IMR-90 (cell line): ENCODE measurements at regions not wholly inside any gene's neighbourhood (a gene's known extent, or its start where the extent isn't known, plus 50 kb on each side); places are given as distances from the start of the nearest gene placed in this dataset.

Source experiments
- ATAC-seq: fragments of 200-7000 bp; cut with Tn5 transposase; 2 replicates; pipeline ENCODE4 v1.9.1; 2020; ENCODE audit warnings: low read depth, mild to moderate bottlenecking, moderate library complexity
- BruUV-seq: library from RNA; stranded (reverse); fragments of 400-500 nt; replicated peaks from 2 replicates; lab custom pipeline; 2021; lab: Mats Ljungman, UMichigan
- CTCF ChIA-PET: fragments of 300-600 bp; formaldehyde crosslinking; extraction: SDS; loops from one replicate; lab custom pipeline; 2021; ENCODE audit warnings: antibody characterized with exemption; lab: Yijun Ruan, JAX
- POLR2A ChIA-PET: fragments of 300-600 bp; sonication (Branson Sonifier 250); formaldehyde crosslinking; loops from one replicate; lab custom pipeline; 2022; ENCODE audit warnings: antibody characterized with exemption; ENCODE audit not compliant: unreplicated experiment; lab: Charles Lee
- DNase-seq: peaks from one replicate; pipeline ENCODE4 v3.0.0; 2013
- H2AFZ ChIP-seq: replicated peaks from 2 replicates; pipeline ENCODE3; 2013; ENCODE audit warnings: low read length, mild to moderate bottlenecking; ENCODE audit not compliant: poor library complexity
- H2AK5ac ChIP-seq: 2 replicates; pipeline ENCODE4 v1.6.1; 2013; ENCODE audit warnings: low read depth, low read length, inconsistent platforms
- H2AK9ac ChIP-seq: replicated peaks from 2 replicates; pipeline ENCODE3; 2013; ENCODE audit warnings: mild to moderate bottlenecking, low read depth, low read length, moderate library complexity; ENCODE audit not compliant: poor library complexity
- H2BK120ac ChIP-seq: 2 replicates; pipeline ENCODE4 v1.6.1; 2013; ENCODE audit warnings: low read depth, low read length, inconsistent platforms
- H2BK15ac ChIP-seq: 3 replicates; pipeline ENCODE4 v1.6.1; 2013; ENCODE audit warnings: low read depth, low read length, inconsistent platforms
- H2BK20ac ChIP-seq: 2 replicates; pipeline ENCODE4 v1.6.1; 2013; ENCODE audit warnings: low read depth, mild to moderate bottlenecking, inconsistent platforms, low read length, moderate library complexity
- H2BK5ac ChIP-seq: 2 replicates; pipeline ENCODE4 v1.6.1; 2013; ENCODE audit warnings: mild to moderate bottlenecking, low read depth, low read length, inconsistent platforms; ENCODE audit not compliant: poor library complexity, severe bottlenecking
- H3K14ac ChIP-seq: replicated peaks from 2 replicates; pipeline ENCODE4 v1.6.1; 2013; ENCODE audit warnings: low read depth, low read length, inconsistent platforms
- H3K18ac ChIP-seq: 2 replicates; pipeline ENCODE4 v1.6.1; 2013; ENCODE audit warnings: low read depth, low read length, control low read depth
- H3K23ac ChIP-seq: 2 replicates; pipeline ENCODE4 v1.6.1; 2013; ENCODE audit warnings: low read depth, low read length, inconsistent platforms
- H3K27ac ChIP-seq: 2 replicates; pipeline ENCODE4 v1.5.1; 2013; ENCODE audit warnings: mild to moderate bottlenecking, control low read depth, low read length; ENCODE audit not compliant: insufficient read depth
- H3K27me3 ChIP-seq: 2 replicates; pipeline ENCODE4 v1.6.1; 2013; ENCODE audit warnings: low read length; ENCODE audit not compliant: control insufficient read depth, insufficient read depth
- H3K36me3 ChIP-seq: 2 replicates; pipeline ENCODE4 v1.6.1; 2013; ENCODE audit warnings: low read length, mixed read lengths; ENCODE audit not compliant: control insufficient read depth, insufficient read depth
- H3K4ac ChIP-seq: 2 replicates; pipeline ENCODE4 v1.6.1; 2013; ENCODE audit warnings: low read depth, low read length, inconsistent platforms
- H3K4me1 ChIP-seq: 2 replicates; pipeline ENCODE4 v1.6.1; 2013; ENCODE audit warnings: low read length, mixed read lengths; ENCODE audit not compliant: control insufficient read depth, insufficient read depth
- H3K4me2 ChIP-seq: 2 replicates; pipeline ENCODE4 v1.6.1; 2013; ENCODE audit warnings: low read depth, mild to moderate bottlenecking, control low read depth, low read length, moderate library complexity
- H3K4me3 ChIP-seq: 2 replicates; pipeline ENCODE4 v1.5.1; 2013; ENCODE audit warnings: low read depth, mild to moderate bottlenecking, control low read depth, low read length, moderate library complexity; ENCODE audit not compliant: insufficient read depth
- H3K56ac ChIP-seq: 2 replicates; pipeline ENCODE4 v1.6.1; 2013; ENCODE audit warnings: low read length, inconsistent platforms; ENCODE audit not compliant: insufficient read depth; ENCODE audit errors: extremely low read depth
- H3K79me1 ChIP-seq, 2 experiments: 2 replicates each; pipeline ENCODE4 v1.6.1; 2013; ENCODE audit warnings: low read length in 2 of 2, inconsistent platforms in 1 of 2, low read depth in 1 of 2
- H3K9ac ChIP-seq: 2 replicates; pipeline ENCODE4 v1.6.1; 2013; ENCODE audit warnings: low read depth, low read length, control low read depth
- H3K9me1 ChIP-seq: 2 replicates; pipeline ENCODE4 v1.6.1; 2013; ENCODE audit warnings: low read length, inconsistent platforms; ENCODE audit not compliant: insufficient read depth
- H3K9me3 ChIP-seq: 2 replicates; pipeline ENCODE4 v1.6.1; 2013; ENCODE audit warnings: low read length; ENCODE audit not compliant: control insufficient read depth, insufficient read depth
- H4K20me1 ChIP-seq: 2 replicates; pipeline ENCODE4 v1.6.1; 2013; ENCODE audit warnings: low read length, inconsistent platforms; ENCODE audit not compliant: insufficient read depth
- H4K5ac ChIP-seq: 2 replicates; pipeline ENCODE4 v1.6.1; 2013; ENCODE audit warnings: mild to moderate bottlenecking, low read depth, low read length, control low read depth
- H4K8ac ChIP-seq, 2 experiments: 2 replicates each; pipeline ENCODE4 v1.6.1; 2013; ENCODE audit warnings: low read depth in 2 of 2, low read length in 2 of 2, control low read depth in 1 of 2, inconsistent platforms in 1 of 2
- H4K91ac ChIP-seq: 2 replicates; pipeline ENCODE4 v1.6.1; 2013; ENCODE audit warnings: low read depth, low read length, inconsistent platforms; ENCODE audit not compliant: insufficient read depth
- BHLHE40 ChIP-seq: fragments of 150-350 bp; IDR thresholded peaks from 2 replicates; pipeline ENCODE4 v1.6.1; 2016; ENCODE audit warnings: mild to moderate bottlenecking, low read depth, low read length
- CEBPB ChIP-seq: IDR thresholded peaks from 2 replicates; pipeline ENCODE4 v1.6.1; 2012; ENCODE audit warnings: low read depth, low read length, improper control_type of control experiment
- CHD1 ChIP-seq: IDR thresholded peaks from 2 replicates; pipeline ENCODE4 v1.6.1; 2012; ENCODE audit warnings: low read depth, low read length, improper control_type of control experiment
- FOS ChIP-seq: fragments of 150-350 bp; IDR thresholded peaks from 2 replicates; pipeline ENCODE4 v1.6.1; 2016; ENCODE audit warnings: low read depth, low read length
- MAFK ChIP-seq: IDR thresholded peaks from 2 replicates; pipeline ENCODE4 v1.6.1; 2012; ENCODE audit warnings: low read depth, low read length, improper control_type of control experiment
- MAZ ChIP-seq: IDR thresholded peaks from 2 replicates; pipeline ENCODE4 v1.6.1; 2012; ENCODE audit warnings: low read depth, mild to moderate bottlenecking, low read length, improper control_type of control experiment, moderate library complexity, borderline replicate concordance
- MXI1 ChIP-seq: IDR thresholded peaks from 2 replicates; pipeline ENCODE4 v1.6.1; 2012; ENCODE audit warnings: low read depth, mild to moderate bottlenecking, low read length, moderate library complexity, borderline replicate concordance
- NFE2L2 ChIP-seq: fragments of 150-350 bp; IDR thresholded peaks from 2 replicates; pipeline ENCODE4 v1.6.1; 2016; ENCODE audit warnings: low read depth, mild to moderate bottlenecking, low read length
- POLR2A ChIP-seq: IDR thresholded peaks from 2 replicates; pipeline ENCODE4 v1.6.1; 2012; ENCODE audit warnings: mild to moderate bottlenecking, low read depth, low read length
- RAD21 ChIP-seq: IDR thresholded peaks from 2 replicates; pipeline ENCODE4 v1.6.1; 2012; ENCODE audit warnings: low read length, improper control_type of control experiment
- RCOR1 ChIP-seq: IDR thresholded peaks from 2 replicates; pipeline ENCODE4 v1.6.1; 2012; ENCODE audit warnings: mild to moderate bottlenecking, low read length, improper control_type of control experiment; ENCODE audit not compliant: insufficient replicate concordance
- RFX5 ChIP-seq: IDR thresholded peaks from 2 replicates; pipeline ENCODE4 v1.8.0; 2012; ENCODE audit warnings: low read depth, mild to moderate bottlenecking, low read length, moderate library complexity
- SMC3 ChIP-seq: fragments of 150-350 bp; IDR thresholded peaks from 2 replicates; pipeline ENCODE4 v1.6.1; 2016; ENCODE audit warnings: low read depth, mild to moderate bottlenecking, antibody characterized with exemption, low read length, moderate library complexity
- WGBS, 2 experiments: methylation state at CpG; one replicate each; pipeline versions ENCODE4 v1.1.5 to v1.1.7; 2013; ENCODE audit warnings: missing lambda C conversion rate in 2 of 2; ENCODE audit not compliant: insufficient read length in 1 of 2; ENCODE audit errors: extremely low coverage in 2 of 2; 5-methylcytosine and 5-hydroxymethylcytosine counted together
- dilution Hi-C: fragments of 300-500 bp; cut with HindIII; formaldehyde crosslinking; loops from one replicate; pipeline ENCODE4 v1.14.3; 2018; ENCODE audit warnings: low sequenced_read_pairs; ENCODE audit not compliant: unreplicated experiment
- in situ Hi-C: fragments of 300-500 bp; cut with MboI; formaldehyde crosslinking; loops from 3 replicates; pipeline ENCODE4 v1.14.3; 2019; ENCODE audit warnings: low sequenced_read_pairs, inconsistent platforms, mixed read lengths
- intact Hi-C: fragments of 100-400 bp; cut with micrococcal nuclease; formaldehyde crosslinking; loops from 2 replicates; pipeline ENCODE4 v1.10.0; 2022
- TF ChIP-seq, protein P1 (sequence below): fragments of 150-350 bp; IDR thresholded peaks from 2 replicates; pipeline ENCODE4 v1.6.1; 2017; ENCODE audit warnings: mild to moderate bottlenecking, antibody characterized with exemption, low read length, low read depth
- TF ChIP-seq, protein P2 (sequence below): fragments of 150-350 bp; IDR thresholded peaks from 2 replicates; pipeline ENCODE4 v1.6.1; 2016; ENCODE audit warnings: low read depth, mild to moderate bottlenecking, low read length, moderate library complexity, borderline replicate concordance
- TF ChIP-seq, protein P3 (sequence below): conservative IDR thresholded peaks from 2 replicates; pipeline ENCODE4 v1.5.1; 2012; ENCODE audit warnings: mild to moderate bottlenecking, low read depth, low read length, improper control_type of control experiment

- H2BK20ac ChIP-seq = no peak overlapping the region
- no TSS peak for BruUV-seq
- H3K18ac ChIP-seq = no peak overlapping the region
- no peak overlapping the region for H3K14ac ChIP-seq
- H4K91ac ChIP-seq = no peak overlapping the region
- no peak overlapping the region for H3K56ac ChIP-seq
- no peaks in the 10 kb centered on the region for H3K9me3 ChIP-seq
- no CpG with 5 or more reads among the region's 4 CpGs for WGBS, 2 experiments
- H3K9me1 ChIP-seq = no peaks in the 10 kb centered on the region
- no peaks in the 10 kb centered on the region for H3K79me1 ChIP-seq
- ATAC-seq (no peak), DNase-seq (no peak)
- H2AK9ac ChIP-seq = no peak overlapping the region
- no peak overlapping the region for H2BK5ac ChIP-seq
- no peak overlapping the region for H3K27ac ChIP-seq
- dilution Hi-C loops = no loop called here
- no peak overlapping the region for H2AFZ ChIP-seq
- H3K4me2 ChIP-seq = no peak overlapping the region
- no peak overlapping the region for H2AK5ac ChIP-seq
- H3K27me3 ChIP-seq = no peaks in the 10 kb centered on the region
- H2BK120ac ChIP-seq = no peak overlapping the region
- no peak overlapping the region for H3K9ac ChIP-seq
- H3K4me3 ChIP-seq = no peak overlapping the region
- no peaks in the 10 kb centered on the region for H4K20me1 ChIP-seq
- in situ Hi-C loops = loop anchor here (5.0 kb wide), 2 partner anchors 242 to 297 kb away; no protein-coding TSS in a partner anchor
- ChIA-PET CTCF (interaction anchor here (0.6 to 1.9 kb wide), 2 partner anchors 305 to 1042 kb away, joined by 3 to 5 read pairs; no protein-coding TSS in a partner anchor), POLR2A (no interaction called here)
- no peaks in the 10 kb centered on the region for H3K36me3 ChIP-seq
- H2BK15ac ChIP-seq = no peak overlapping the region
- H3K4me1 ChIP-seq = no peaks in the 10 kb centered on the region
- intact Hi-C loops = loop anchor here (10.0 kb wide), 1 partner anchor 1485 kb away; the partner anchor contains the start of gene LUZP2
- TF ChIP-seq CEBPB (no peak), POLR2A (no peak), MAFK (no peak), MXI1 (no peak), RFX5 (no peak), MAZ (no peak), RCOR1 (no peak), CHD1 (no peak), FOS (no peak), RAD21 (no peak), SMC3 (no peak), NFE2L2 (no peak), BHLHE40 (no peak)
- TF ChIP-seq, protein P1, sequence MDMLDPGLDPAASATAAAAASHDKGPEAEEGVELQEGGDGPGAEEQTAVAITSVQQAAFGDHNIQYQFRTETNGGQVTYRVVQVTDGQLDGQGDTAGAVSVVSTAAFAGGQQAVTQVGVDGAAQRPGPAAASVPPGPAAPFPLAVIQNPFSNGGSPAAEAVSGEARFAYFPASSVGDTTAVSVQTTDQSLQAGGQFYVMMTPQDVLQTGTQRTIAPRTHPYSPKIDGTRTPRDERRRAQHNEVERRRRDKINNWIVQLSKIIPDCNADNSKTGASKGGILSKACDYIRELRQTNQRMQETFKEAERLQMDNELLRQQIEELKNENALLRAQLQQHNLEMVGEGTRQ = no peak
- TF ChIP-seq, protein P2, sequence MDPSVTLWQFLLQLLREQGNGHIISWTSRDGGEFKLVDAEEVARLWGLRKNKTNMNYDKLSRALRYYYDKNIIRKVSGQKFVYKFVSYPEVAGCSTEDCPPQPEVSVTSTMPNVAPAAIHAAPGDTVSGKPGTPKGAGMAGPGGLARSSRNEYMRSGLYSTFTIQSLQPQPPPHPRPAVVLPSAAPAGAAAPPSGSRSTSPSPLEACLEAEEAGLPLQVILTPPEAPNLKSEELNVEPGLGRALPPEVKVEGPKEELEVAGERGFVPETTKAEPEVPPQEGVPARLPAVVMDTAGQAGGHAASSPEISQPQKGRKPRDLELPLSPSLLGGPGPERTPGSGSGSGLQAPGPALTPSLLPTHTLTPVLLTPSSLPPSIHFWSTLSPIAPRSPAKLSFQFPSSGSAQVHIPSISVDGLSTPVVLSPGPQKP = no peak
- TF ChIP-seq, protein P3, sequence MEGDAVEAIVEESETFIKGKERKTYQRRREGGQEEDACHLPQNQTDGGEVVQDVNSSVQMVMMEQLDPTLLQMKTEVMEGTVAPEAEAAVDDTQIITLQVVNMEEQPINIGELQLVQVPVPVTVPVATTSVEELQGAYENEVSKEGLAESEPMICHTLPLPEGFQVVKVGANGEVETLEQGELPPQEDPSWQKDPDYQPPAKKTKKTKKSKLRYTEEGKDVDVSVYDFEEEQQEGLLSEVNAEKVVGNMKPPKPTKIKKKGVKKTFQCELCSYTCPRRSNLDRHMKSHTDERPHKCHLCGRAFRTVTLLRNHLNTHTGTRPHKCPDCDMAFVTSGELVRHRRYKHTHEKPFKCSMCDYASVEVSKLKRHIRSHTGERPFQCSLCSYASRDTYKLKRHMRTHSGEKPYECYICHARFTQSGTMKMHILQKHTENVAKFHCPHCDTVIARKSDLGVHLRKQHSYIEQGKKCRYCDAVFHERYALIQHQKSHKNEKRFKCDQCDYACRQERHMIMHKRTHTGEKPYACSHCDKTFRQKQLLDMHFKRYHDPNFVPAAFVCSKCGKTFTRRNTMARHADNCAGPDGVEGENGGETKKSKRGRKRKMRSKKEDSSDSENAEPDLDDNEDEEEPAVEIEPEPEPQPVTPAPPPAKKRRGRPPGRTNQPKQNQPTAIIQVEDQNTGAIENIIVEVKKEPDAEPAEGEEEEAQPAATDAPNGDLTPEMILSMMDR = no peak
- H4K8ac ChIP-seq = no peak overlapping the region
- no peak overlapping the region for H3K4ac ChIP-seq
- no peak overlapping the region for H4K5ac ChIP-seq
- no peak overlapping the region for H3K23ac ChIP-seq
Measured at GRCh38 chr11:25980091-25980490, 351.8 kb upstream of the ANO3 start.
